OCI-LY7 (cell line): ENCODE measurements at regions not wholly inside any gene's neighbourhood (a gene's known extent, or its start where the extent isn't known, plus 50 kb on each side); places are given as distances from the start of the nearest gene placed in this dataset.

Experiments
- BruUV-seq: library from RNA; stranded (reverse); fragments of 400-500 nt; replicated peaks from 2 replicates; lab custom pipeline; 2021; lab: Mats Ljungman, UMichigan
- CTCF ChIA-PET: fragments of 300-600 bp; sonication (Branson Sonifier 250); formaldehyde crosslinking; loops from one replicate; lab custom pipeline; 2022; ENCODE audit warnings: antibody characterized with exemption; ENCODE audit not compliant: unreplicated experiment; lab: Charles Lee
- POLR2A ChIA-PET: fragments of 300-600 bp; sonication (Branson Sonifier 250); formaldehyde crosslinking; loops from one replicate; lab custom pipeline; 2022; ENCODE audit warnings: antibody characterized with exemption; lab: Charles Lee
- DNase-seq: peaks from one replicate; pipeline ENCODE4 v3.0.0-alpha.2; 2015; ENCODE audit warnings: low spot score
- H2AFZ ChIP-seq: fragments of 200-600 bp; sonication (generic), shearing (Covaris generic); 2 replicates; pipeline ENCODE4 v1.6.1; 2014; ENCODE audit warnings: mild to moderate bottlenecking, antibody characterized with exemption, low read length, moderate library complexity
- H3K27ac ChIP-seq: fragments of 200-600 bp; sonication (generic); 2 replicates; pipeline ENCODE4 v1.5.1; 2014; ENCODE audit warnings: mixed run types, low read depth, mild to moderate bottlenecking, moderate library complexity, low read length, inconsistent platforms; ENCODE audit not compliant: poor library complexity, severe bottlenecking
- H3K36me3 ChIP-seq: fragments of 200-600 bp; sonication (generic); 2 replicates; pipeline ENCODE4 v1.6.1; 2014; ENCODE audit warnings: mild to moderate bottlenecking, antibody characterized with exemption, low read length, moderate library complexity, mixed read lengths; ENCODE audit not compliant: insufficient read depth
- H3K4me1 ChIP-seq: fragments of 200-600 bp; sonication (generic); 2 replicates; pipeline ENCODE4 v1.5.1; 2014; ENCODE audit warnings: mild to moderate bottlenecking, low read length; ENCODE audit not compliant: insufficient read depth, poor library complexity, severe bottlenecking
- H3K4me2 ChIP-seq: fragments of 200-600 bp; sonication (generic); 2 replicates; pipeline ENCODE4 v1.6.1; 2014; ENCODE audit warnings: mild to moderate bottlenecking, low read length
- H3K4me3 ChIP-seq: fragments of 200-600 bp; sonication (generic); 2 replicates; pipeline ENCODE4 v1.5.1; 2014; ENCODE audit warnings: mild to moderate bottlenecking, low read depth, low read length; ENCODE audit not compliant: poor library complexity, severe bottlenecking
- H3K79me2 ChIP-seq: fragments of 200-600 bp; sonication (generic); 2 replicates; pipeline ENCODE4 v1.6.1; 2016; ENCODE audit warnings: low read depth, mild to moderate bottlenecking, low read length, moderate library complexity, mixed read lengths; ENCODE audit not compliant: insufficient read depth
- H3K9me2 ChIP-seq: fragments of 200-600 bp; sonication (generic); 2 replicates; pipeline ENCODE4 v1.6.1; 2016; ENCODE audit warnings: mild to moderate bottlenecking, low read length, mixed read lengths; ENCODE audit not compliant: insufficient read depth
- H3K9me3 ChIP-seq: fragments of 200-600 bp; sonication (generic); 2 replicates; pipeline ENCODE4 v1.6.1; 2014; ENCODE audit warnings: mild to moderate bottlenecking, mixed run types, low read length, mixed read lengths
- H4K20me1 ChIP-seq: fragments of 200-600 bp; sonication (generic); 2 replicates; pipeline ENCODE4 v1.6.1; 2014; ENCODE audit warnings: mild to moderate bottlenecking, antibody characterized with exemption, low read length, moderate library complexity, mixed read lengths; ENCODE audit not compliant: insufficient read depth
- CTCF ChIP-seq: fragments of 200-600 bp; sonication (generic); conservative IDR thresholded peaks from 2 replicates; pipeline ENCODE4 v1.5.1; 2014; ENCODE audit warnings: mild to moderate bottlenecking, antibody characterized with exemption, low read length, moderate library complexity, mixed read lengths
- EZH2phosphoT487 ChIP-seq: fragments of 200-600 bp; sonication (generic); IDR thresholded peaks from 2 replicates; pipeline ENCODE4 v1.6.1; 2018; ENCODE audit warnings: low read depth, borderline replicate concordance, mild to moderate bottlenecking, mixed run types, antibody characterized with exemption, low read length, moderate library complexity, mixed read lengths
- intact Hi-C: fragments of 100-400 bp; cut with micrococcal nuclease; formaldehyde crosslinking; loops from one replicate; pipeline ENCODE4 v1.10.0; 2022; ENCODE audit not compliant: unreplicated experiment

GRCh38 chr4:188650516-188650915 lies 511.3 kb downstream of the TRIML1 start:
- Histone ChIP-seq H3K27ac (no peak overlapping the region), H3K4me2 (no peak overlapping the region), H3K4me1 (no peaks in the 10 kb centered on the region), H3K9me2 (no peaks in the 10 kb centered on the region), H3K36me3 (no peaks in the 10 kb centered on the region), H3K9me3 (no peaks in the 10 kb centered on the region), H3K79me2 (no peaks in the 10 kb centered on the region), H2AFZ (no peak overlapping the region), H4K20me1 (no peaks in the 10 kb centered on the region), H3K4me3 (no peak overlapping the region)
- no peak for TF ChIP-seq CTCF
- TF ChIP-seq EZH2phosphoT487, result no peak
- intact Hi-C loops, result no loop called here
- BruUV-seq, result no TSS peak
- no peak for DNase-seq
- CTCF ChIA-PET, result no interaction called here
- POLR2A ChIA-PET, result no interaction called here

GRCh38 chr4:188657365-188657764 lies 518.1 kb downstream of the TRIML1 start:
- Histone ChIP-seq H3K27ac (no peak overlapping the region), H3K4me3 (no peak overlapping the region), H3K79me2 (no peaks in the 10 kb centered on the region), H3K4me1 (no peaks in the 10 kb centered on the region), H3K9me2 (no peaks in the 10 kb centered on the region), H3K9me3 (no peaks in the 10 kb centered on the region), H3K36me3 (no peaks in the 10 kb centered on the region), H2AFZ (no peak overlapping the region), H4K20me1 (no peaks in the 10 kb centered on the region), H3K4me2 (no peak overlapping the region)
- intact Hi-C loops, result no loop called here
- ChIA-PET CTCF (no interaction called here), POLR2A (no interaction called here)
- no peak for DNase-seq
- TF ChIP-seq EZH2phosphoT487 (no peak), CTCF (no peak)
- no TSS peak for BruUV-seq

- CTCF ChIA-PET, result no interaction called here
- no peak overlapping the region for H3K4me2 ChIP-seq
- POLR2A ChIA-PET, result interaction anchor here (0.5 to 0.9 kb wide), 2 partner anchors 12 to 644 kb away, joined by 3 read pairs; no protein-coding TSS in a partner anchor
- H3K79me2 ChIP-seq, result no peaks in the 10 kb centered on the region
- intact Hi-C loops, result no loop called here
- no peak for DNase-seq
- no TSS peak for BruUV-seq
- H3K27ac ChIP-seq, result no peak overlapping the region
- H4K20me1 ChIP-seq, result no peaks in the 10 kb centered on the region
- no peaks in the 10 kb centered on the region for H3K36me3 ChIP-seq
- no peak overlapping the region for H2AFZ ChIP-seq
- H3K9me3 ChIP-seq, result no peaks in the 10 kb centered on the region
- H3K4me3 ChIP-seq, result no peak overlapping the region
- TF ChIP-seq EZH2phosphoT487, result no peak
- no peak for TF ChIP-seq CTCF
- no peaks in the 10 kb centered on the region for H3K4me1 ChIP-seq
- no peaks in the 10 kb centered on the region for H3K9me2 ChIP-seq
Observed at GRCh38 chr4:188658958-188659522, 519.8 kb downstream of the TRIML1 start.
